ENCODE measurements at regions not wholly inside any gene's neighbourhood (a gene's known extent, or its start where the extent isn't known, plus 50 kb on each side); places are given as distances from the start of the nearest gene placed in this dataset.

GRCh38 chr6:54640911-54641310 lies 205.7 kb upstream of the FAM83B start:
- DNase-seq (ENCODE audit: low read depth) = no peak

GRCh38 chr6:54646069-54646950 lies 200.3 kb upstream of the FAM83B start:
- no peak for DNase-seq (ENCODE audit: low read depth)

- DNase-seq (ENCODE audit: low read depth) = no peak
These were observed 199.5 kb upstream of the FAM83B start for GRCh38 chr6:54646951-54647664.

GRCh38 chr6:54654381-54654780 lies 192.2 kb upstream of the FAM83B start:
- no peak for DNase-seq (ENCODE audit: low read depth)

- no peak for DNase-seq (ENCODE audit: low read depth)
These were observed 191.4 kb upstream of the FAM83B start for GRCh38 chr6:54655162-54655561.

GRCh38 chr6:54665278-54665677 lies 181.3 kb upstream of the FAM83B start:
- DNase-seq (ENCODE audit: low read depth) = no peak

- no peak for DNase-seq (ENCODE audit: low read depth)
These were observed 166.0 kb upstream of the FAM83B start for GRCh38 chr6:54680531-54680930.

GRCh38 chr6:54681267-54681666 lies 165.3 kb upstream of the FAM83B start:
- DNase-seq (ENCODE audit: low read depth) = no peak

GRCh38 chr6:54681987-54682386 lies 164.6 kb upstream of the FAM83B start:
- no peak for DNase-seq (ENCODE audit: low read depth)

GRCh38 chr6:54689620-54690019 lies 157.0 kb upstream of the FAM83B start:
- no peak for DNase-seq (ENCODE audit: low read depth)

- no peak for DNase-seq (ENCODE audit: low read depth)
These were observed 156.0 kb upstream of the FAM83B start for GRCh38 chr6:54690596-54690995.

- DNase-seq (ENCODE audit: low read depth) = no peak
These were observed 151.5 kb upstream of the FAM83B start for GRCh38 chr6:54694928-54695532.

GRCh38 chr6:54695815-54696214 lies 150.8 kb upstream of the FAM83B start:
- no peak for DNase-seq (ENCODE audit: low read depth)

- no peak for DNase-seq (ENCODE audit: low read depth)
These were observed 149.1 kb upstream of the FAM83B start for GRCh38 chr6:54697424-54697823.

- DNase-seq (ENCODE audit: low read depth) = no peak
These were observed 147.6 kb upstream of the FAM83B start for GRCh38 chr6:54698974-54699373.

GRCh38 chr6:54700158-54700557 lies 146.4 kb upstream of the FAM83B start:
- DNase-seq (ENCODE audit: low read depth) = no peak

- DNase-seq (ENCODE audit: low read depth) = no peak
These were observed 143.8 kb upstream of the FAM83B start for GRCh38 chr6:54702772-54703171.

GRCh38 chr6:54706391-54706790 lies 140.2 kb upstream of the FAM83B start:
- DNase-seq (ENCODE audit: low read depth) = no peak

GRCh38 chr6:54706844-54707605 lies 139.5 kb upstream of the FAM83B start:
- DNase-seq (ENCODE audit: low read depth) = no peak

GRCh38 chr6:54710456-54710855 lies 136.1 kb upstream of the FAM83B start:
- no peak for DNase-seq (ENCODE audit: low read depth)

GRCh38 chr6:54716010-54716409 lies 130.6 kb upstream of the FAM83B start:
- DNase-seq (ENCODE audit: low read depth) = no peak

- DNase-seq (ENCODE audit: low read depth) = no peak
These were observed 129.7 kb upstream of the FAM83B start for GRCh38 chr6:54716877-54717276.
